Activated CD8-positive, alpha-beta T cell treated with anti-CD3 and anti-CD28 coated beads for 36 hours (primary cell): ENCODE measurements at regions not wholly inside any gene's neighbourhood (a gene's known extent, or its start where the extent isn't known, plus 50 kb on each side); places are given as distances from the start of the nearest gene placed in this dataset.
"Not testable (repeated sequence)": the region's sequence is repeated elsewhere in the genome, so short reads cannot be mapped to it uniquely, and the experiment has no call there.

ENCODE experiments used
- ATAC-seq: fragments of 200-7000 bp; cut with Tn5 transposase; one replicate; pipeline ENCODE4 v1.10.0; 2021; ENCODE audit warnings: mild to moderate bottlenecking, moderate library complexity
- CTCF ChIA-PET: fragments of 350-600 bp; sonication (Branson Sonifier 250); formaldehyde crosslinking; loops from one replicate; lab custom pipeline; 2021; ENCODE audit warnings: antibody characterized with exemption; lab: Charles Lee
- POLR2A ChIA-PET: fragments of 350-600 bp; sonication (Branson Sonifier 250); formaldehyde crosslinking; loops from one replicate; lab custom pipeline; 2021; ENCODE audit warnings: antibody characterized with exemption; lab: Charles Lee
- DNase-seq: peaks from one replicate; pipeline ENCODE4 v3.0.0-alpha.2; 2020
- H3K27ac Mint-ChIP-seq: one replicate; pipeline ENCODE4 v1.8.0; 2021; ENCODE audit warnings: mild to moderate bottlenecking, mixed read lengths
- H3K27me3 Mint-ChIP-seq: one replicate; pipeline ENCODE4 v1.8.0; 2021; ENCODE audit warnings: mixed read lengths
- H3K36me3 Mint-ChIP-seq: one replicate; pipeline ENCODE4 v1.8.0; 2021; ENCODE audit warnings: low read depth, mixed read lengths
- H3K4me1 Mint-ChIP-seq: one replicate; pipeline ENCODE4 v1.8.0; 2021; ENCODE audit warnings: low read depth, mixed read lengths
- H3K4me3 Mint-ChIP-seq: one replicate; pipeline ENCODE4 v1.8.0; 2021; ENCODE audit warnings: mild to moderate bottlenecking, moderate library complexity, mixed read lengths
- H3K9me3 Mint-ChIP-seq: one replicate; pipeline ENCODE4 v1.8.0; 2021; ENCODE audit warnings: mixed read lengths
- intact Hi-C: fragments of 100-400 bp; cut with micrococcal nuclease; formaldehyde crosslinking; loops from one replicate; pipeline ENCODE4 v1.10.0; 2022
- TF ChIP-seq, protein P1 (sequence below): fragments of 200-600 bp; IDR thresholded peaks from one replicate; pipeline ENCODE4 v1.8.0; 2022; ENCODE audit warnings: antibody characterized with exemption, mild to moderate bottlenecking

DNA sequence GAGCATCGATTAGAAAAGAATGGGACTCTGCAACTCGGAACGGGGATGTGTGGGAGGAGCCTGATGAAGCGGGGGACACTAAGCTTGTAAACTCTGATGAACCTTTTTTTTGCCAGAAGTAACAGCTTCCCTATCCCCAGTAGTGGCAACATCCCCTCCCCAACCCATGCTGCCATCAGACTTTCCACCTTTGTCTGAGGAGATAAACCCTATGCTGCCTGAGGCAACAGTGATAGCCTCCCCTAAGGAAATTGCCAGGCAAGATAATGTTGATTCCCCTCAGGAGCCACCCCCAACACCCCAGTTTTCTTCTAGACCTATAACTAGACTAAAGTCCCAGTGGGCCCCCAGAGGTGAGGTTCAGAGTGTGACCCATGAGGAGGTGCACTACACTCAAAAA is 173.7 kb downstream of the AKR1D1 start:
- CTCF ChIA-PET: no interaction called here
- no peaks in the 10 kb centered on the region for H3K36me3 Mint-ChIP-seq
- no peak overlapping the region for H3K27ac Mint-ChIP-seq
- POLR2A ChIA-PET: no interaction called here
- intact Hi-C loops: no loop called here
- no peak for DNase-seq
- TF ChIP-seq, protein P1, sequence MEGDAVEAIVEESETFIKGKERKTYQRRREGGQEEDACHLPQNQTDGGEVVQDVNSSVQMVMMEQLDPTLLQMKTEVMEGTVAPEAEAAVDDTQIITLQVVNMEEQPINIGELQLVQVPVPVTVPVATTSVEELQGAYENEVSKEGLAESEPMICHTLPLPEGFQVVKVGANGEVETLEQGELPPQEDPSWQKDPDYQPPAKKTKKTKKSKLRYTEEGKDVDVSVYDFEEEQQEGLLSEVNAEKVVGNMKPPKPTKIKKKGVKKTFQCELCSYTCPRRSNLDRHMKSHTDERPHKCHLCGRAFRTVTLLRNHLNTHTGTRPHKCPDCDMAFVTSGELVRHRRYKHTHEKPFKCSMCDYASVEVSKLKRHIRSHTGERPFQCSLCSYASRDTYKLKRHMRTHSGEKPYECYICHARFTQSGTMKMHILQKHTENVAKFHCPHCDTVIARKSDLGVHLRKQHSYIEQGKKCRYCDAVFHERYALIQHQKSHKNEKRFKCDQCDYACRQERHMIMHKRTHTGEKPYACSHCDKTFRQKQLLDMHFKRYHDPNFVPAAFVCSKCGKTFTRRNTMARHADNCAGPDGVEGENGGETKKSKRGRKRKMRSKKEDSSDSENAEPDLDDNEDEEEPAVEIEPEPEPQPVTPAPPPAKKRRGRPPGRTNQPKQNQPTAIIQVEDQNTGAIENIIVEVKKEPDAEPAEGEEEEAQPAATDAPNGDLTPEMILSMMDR: no peak
- peaks cover 8% of the 10 kb centered on the region for H3K9me3 Mint-ChIP-seq
- H3K4me3 Mint-ChIP-seq: no peak overlapping the region
- H3K4me1 Mint-ChIP-seq: no peaks in the 10 kb centered on the region
- no peaks in the 10 kb centered on the region for H3K27me3 Mint-ChIP-seq
- no peak for ATAC-seq

- H3K4me3 Mint-ChIP-seq, H3K4me1 Mint-ChIP-seq, intact Hi-C loops, H3K9me3 Mint-ChIP-seq, ATAC-seq, H3K36me3 Mint-ChIP-seq, H3K27ac Mint-ChIP-seq, CTCF ChIA-PET, DNase-seq, POLR2A ChIA-PET, H3K27me3 Mint-ChIP-seq: not testable (repeated sequence)
These were observed 176.4 kb downstream of the AKR1D1 start for GRCh38 chr7:138252666-138253065.

DNA sequence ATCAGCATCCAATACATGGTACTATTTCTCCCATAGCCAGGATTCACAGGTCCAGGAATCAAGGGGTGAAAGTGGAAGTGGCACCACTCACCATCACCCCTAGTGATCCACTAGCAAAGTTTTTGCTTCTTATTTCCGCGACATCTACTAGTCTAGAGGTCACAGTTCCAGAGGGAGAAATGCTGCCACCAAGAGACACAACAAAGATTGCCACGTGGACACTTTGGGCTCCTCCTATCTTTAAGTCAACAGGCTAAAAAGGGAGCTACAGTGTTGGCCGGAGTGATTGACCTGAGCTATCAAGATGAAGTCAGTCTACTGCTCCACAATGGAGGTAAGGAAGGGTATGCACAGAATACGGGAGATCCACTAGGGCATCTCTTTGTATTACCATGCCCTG is 178.2 kb downstream of the AKR1D1 start:
- TF ChIP-seq, protein P1: no peak
- Mint-ChIP-seq H3K36me3 (no peaks in the 10 kb centered on the region), H3K9me3 (no peaks in the 10 kb centered on the region), H3K27me3 (no peaks in the 10 kb centered on the region), H3K4me1 (no peaks in the 10 kb centered on the region), H3K27ac (no peak overlapping the region), H3K4me3 (no peak overlapping the region)
- intact Hi-C loops: no loop called here
- no peak for DNase-seq
- CTCF ChIA-PET: no interaction called here
- no peak for ATAC-seq
- POLR2A ChIA-PET: no interaction called here

- Mint-ChIP-seq H3K36me3 (no peaks in the 10 kb centered on the region), H3K4me1 (no peaks in the 10 kb centered on the region), H3K9me3 (no peaks in the 10 kb centered on the region), H3K4me3 (no peak overlapping the region), H3K27ac (no peak overlapping the region), H3K27me3 (no peaks in the 10 kb centered on the region)
- POLR2A ChIA-PET: no interaction called here
- ATAC-seq: no peak
- intact Hi-C loops: no loop called here
- CTCF ChIA-PET: no interaction called here
- TF ChIP-seq, protein P1: no peak
- no peak for DNase-seq
These were observed 181.4 kb downstream of the AKR1D1 start for GRCh38 chr7:138257459-138258196.

GRCh38 chr7:138258197-138258559 is 181.9 kb downstream of the AKR1D1 start:
- POLR2A ChIA-PET: interaction anchor here (0.6 kb wide), 1 partner anchor 378 kb away, joined by 3 read pairs; no protein-coding TSS in a partner anchor
- Mint-ChIP-seq H3K9me3 (no peaks in the 10 kb centered on the region), H3K27me3 (no peaks in the 10 kb centered on the region), H3K27ac (no peak overlapping the region), H3K36me3 (no peaks in the 10 kb centered on the region), H3K4me1 (no peaks in the 10 kb centered on the region), H3K4me3 (no peak overlapping the region)
- intact Hi-C loops: no loop called here
- no peak for ATAC-seq
- no peak for DNase-seq
- TF ChIP-seq, protein P1: no peak
- CTCF ChIA-PET: no interaction called here
